DOHH2 (cell line): ENCODE measurements at regions not wholly inside any gene's neighbourhood (a gene's known extent, or its start where the extent isn't known, plus 50 kb on each side); places are given as distances from the start of the nearest gene placed in this dataset.

ENCODE experiments used
- H3F3A ChIP-seq: fragments of 200-600 bp; sonication (generic), shearing (Covaris generic); 2 replicates; pipeline ENCODE4 v1.6.0; 2016; ENCODE audit warnings: antibody characterized with exemption, mild to moderate bottlenecking; ENCODE audit not compliant: control insufficient read depth, insufficient read depth
- H3K27ac ChIP-seq: fragments of 200-600 bp; sonication (generic); 2 replicates; pipeline ENCODE4 v1.5.1; 2014; ENCODE audit warnings: low read depth, mild to moderate bottlenecking, low read length, moderate library complexity
- H3K27me3 ChIP-seq: fragments of 200-600 bp; sonication (generic); 2 replicates; pipeline ENCODE4 v1.6.1; 2014; ENCODE audit warnings: mild to moderate bottlenecking, low read length, mixed read lengths; ENCODE audit not compliant: control insufficient read depth
- H3K36me3 ChIP-seq: fragments of 200-600 bp; sonication (generic); 2 replicates; pipeline ENCODE4 v1.6.1; 2014; ENCODE audit warnings: mild to moderate bottlenecking, low read length, moderate library complexity, mixed read lengths; ENCODE audit not compliant: control insufficient read depth
- H3K4me1 ChIP-seq: fragments of 200-600 bp; sonication (generic); 2 replicates; pipeline ENCODE4 v1.6.1; 2014; ENCODE audit warnings: mild to moderate bottlenecking, low read length, mixed read lengths; ENCODE audit not compliant: control insufficient read depth
- H3K4me2 ChIP-seq: fragments of 200-600 bp; sonication (generic); 2 replicates; pipeline ENCODE4 v1.6.0; 2014; ENCODE audit warnings: mild to moderate bottlenecking, low read length, moderate library complexity
- H3K4me3 ChIP-seq: fragments of 200-600 bp; sonication (generic); 2 replicates; pipeline ENCODE4 v1.5.1; 2014; ENCODE audit warnings: mild to moderate bottlenecking, low read length, mixed read lengths
- H3K79me2 ChIP-seq: fragments of 200-600 bp; sonication (generic); 2 replicates; pipeline ENCODE4 v1.6.1; 2014; ENCODE audit warnings: mild to moderate bottlenecking, low read length, mixed read lengths; ENCODE audit not compliant: control insufficient read depth
- H3K9me2 ChIP-seq: fragments of 200-600 bp; sonication (generic); replicated peaks from 2 replicates; pipeline ENCODE4 v1.6.1; 2014; ENCODE audit warnings: mild to moderate bottlenecking, low read length, mixed read lengths; ENCODE audit not compliant: control insufficient read depth
- H3K9me3 ChIP-seq: fragments of 200-600 bp; sonication (generic); 2 replicates; pipeline ENCODE4 v1.6.1; 2014; ENCODE audit warnings: antibody characterized with exemption, low read length, mixed read lengths; ENCODE audit not compliant: control insufficient read depth, insufficient read depth
- H4K20me1 ChIP-seq: fragments of 200-600 bp; sonication (generic); 2 replicates; pipeline ENCODE4 v1.6.0; 2014; ENCODE audit warnings: low read depth, mild to moderate bottlenecking, antibody characterized with exemption, low read length, moderate library complexity; ENCODE audit not compliant: control insufficient read depth, insufficient read depth
- EZH2phosphoT487 ChIP-seq: fragments of 200-600 bp; sonication (generic); IDR thresholded peaks from 2 replicates; pipeline ENCODE4 v1.6.1; 2017; ENCODE audit warnings: borderline replicate concordance, mild to moderate bottlenecking, antibody characterized with exemption, low read length, moderate library complexity, mixed read lengths
- TF ChIP-seq, protein P1 (sequence below): fragments of 200-600 bp; sonication (generic); IDR thresholded peaks from one replicate; pipeline ENCODE4 v1.5.1; 2014; ENCODE audit warnings: antibody characterized with exemption, mild to moderate bottlenecking, low read depth, low read length; ENCODE audit not compliant: poor library complexity, severe bottlenecking

- H3F3A ChIP-seq = no peaks in the 10 kb centered on the region
- H3K4me3 ChIP-seq = no peak overlapping the region
- H3K79me2 ChIP-seq = no peaks in the 10 kb centered on the region
- H3K36me3 ChIP-seq = no peaks in the 10 kb centered on the region
- no peaks in the 10 kb centered on the region for H3K27me3 ChIP-seq
- TF ChIP-seq EZH2phosphoT487 = no peak
- TF ChIP-seq, protein P1, sequence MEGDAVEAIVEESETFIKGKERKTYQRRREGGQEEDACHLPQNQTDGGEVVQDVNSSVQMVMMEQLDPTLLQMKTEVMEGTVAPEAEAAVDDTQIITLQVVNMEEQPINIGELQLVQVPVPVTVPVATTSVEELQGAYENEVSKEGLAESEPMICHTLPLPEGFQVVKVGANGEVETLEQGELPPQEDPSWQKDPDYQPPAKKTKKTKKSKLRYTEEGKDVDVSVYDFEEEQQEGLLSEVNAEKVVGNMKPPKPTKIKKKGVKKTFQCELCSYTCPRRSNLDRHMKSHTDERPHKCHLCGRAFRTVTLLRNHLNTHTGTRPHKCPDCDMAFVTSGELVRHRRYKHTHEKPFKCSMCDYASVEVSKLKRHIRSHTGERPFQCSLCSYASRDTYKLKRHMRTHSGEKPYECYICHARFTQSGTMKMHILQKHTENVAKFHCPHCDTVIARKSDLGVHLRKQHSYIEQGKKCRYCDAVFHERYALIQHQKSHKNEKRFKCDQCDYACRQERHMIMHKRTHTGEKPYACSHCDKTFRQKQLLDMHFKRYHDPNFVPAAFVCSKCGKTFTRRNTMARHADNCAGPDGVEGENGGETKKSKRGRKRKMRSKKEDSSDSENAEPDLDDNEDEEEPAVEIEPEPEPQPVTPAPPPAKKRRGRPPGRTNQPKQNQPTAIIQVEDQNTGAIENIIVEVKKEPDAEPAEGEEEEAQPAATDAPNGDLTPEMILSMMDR = no peak
- H3K9me2 ChIP-seq = no peaks in the 10 kb centered on the region
- H3K9me3 ChIP-seq = no peaks in the 10 kb centered on the region
- no peaks in the 10 kb centered on the region for H3K4me1 ChIP-seq
- no peak overlapping the region for H3K27ac ChIP-seq
- H3K4me2 ChIP-seq = no peak overlapping the region
- no peaks in the 10 kb centered on the region for H4K20me1 ChIP-seq
Measured at GRCh38 chr7:8937204-8937603, 503.8 kb downstream of the NXPH1 start.

DNA sequence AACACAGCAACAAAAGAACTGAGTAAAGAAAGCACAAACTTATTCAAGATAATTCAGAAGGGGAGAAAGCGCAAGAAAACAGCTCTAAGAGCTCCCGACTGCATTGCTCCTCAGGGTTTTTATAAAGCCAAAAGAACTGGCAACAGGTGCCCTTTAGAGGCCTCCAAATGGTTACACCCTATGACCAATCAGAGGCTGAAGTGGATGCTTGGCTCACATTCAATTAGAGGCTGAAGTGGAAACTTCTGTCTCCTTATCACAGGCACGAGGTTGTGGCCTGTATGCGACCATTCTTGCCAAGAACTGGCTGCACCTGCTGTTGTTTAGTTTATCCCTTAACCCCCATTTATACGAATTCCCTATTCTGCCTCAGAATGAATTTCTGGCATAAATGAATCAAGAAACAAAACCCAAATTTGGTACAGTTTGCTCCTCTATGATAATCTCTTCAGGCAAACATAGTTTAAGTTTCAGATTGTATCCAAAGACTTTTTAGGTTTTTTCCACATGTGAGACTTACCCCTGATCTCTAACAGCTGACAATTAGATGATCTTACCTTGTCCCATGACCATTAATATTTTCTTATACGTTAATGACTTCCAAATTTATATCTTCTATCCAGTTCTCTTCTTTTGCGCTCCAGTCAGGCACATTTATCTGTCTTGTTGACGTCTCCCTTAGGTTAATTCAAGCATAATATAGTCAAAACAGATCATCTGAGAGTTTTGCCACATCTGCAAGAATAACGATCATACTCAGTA lies 504.8 kb downstream of the NXPH1 start:
- H3F3A ChIP-seq = no peaks in the 10 kb centered on the region
- no peak overlapping the region for H3K27ac ChIP-seq
- H3K9me2 ChIP-seq = no peaks in the 10 kb centered on the region; the same call in 1 of the 2 replicates
- H3K4me3 ChIP-seq = no peak overlapping the region
- no peaks in the 10 kb centered on the region for H3K4me1 ChIP-seq
- no peak overlapping the region for H3K4me2 ChIP-seq
- H3K9me3 ChIP-seq = no peaks in the 10 kb centered on the region
- H3K27me3 ChIP-seq = no peaks in the 10 kb centered on the region
- no peaks in the 10 kb centered on the region for H3K79me2 ChIP-seq
- H3K36me3 ChIP-seq = no peaks in the 10 kb centered on the region
- TF ChIP-seq, protein P1 = no peak
- TF ChIP-seq EZH2phosphoT487 = no peak
- no peaks in the 10 kb centered on the region for H4K20me1 ChIP-seq

GRCh38 chr7:8939446-8939845 lies 506.0 kb downstream of the NXPH1 start:
- Histone ChIP-seq H3K4me1 (no peaks in the 10 kb centered on the region), H4K20me1 (no peaks in the 10 kb centered on the region), H3K36me3 (no peaks in the 10 kb centered on the region), H3K27me3 (no peaks in the 10 kb centered on the region), H3K9me3 (no peaks in the 10 kb centered on the region), H3K4me2 (no peak overlapping the region), H3K27ac (no peak overlapping the region), H3F3A (no peaks in the 10 kb centered on the region), H3K4me3 (no peak overlapping the region), H3K79me2 (no peaks in the 10 kb centered on the region), H3K9me2 (no peaks in the 10 kb centered on the region; the same call in 1 of the 2 replicates)
- TF ChIP-seq EZH2phosphoT487 = no peak
- TF ChIP-seq, protein P1 = no peak
